HepG2 (cell line): ENCODE measurements at regions not wholly inside any gene's neighbourhood (a gene's known extent, or its start where the extent isn't known, plus 50 kb on each side); places are given as distances from the start of the nearest gene placed in this dataset.

ENCODE experiments used
- ATAC-seq: fragments of 200-7000 bp; cut with Tn5 transposase; 3 replicates; pipeline ENCODE4 v1.9.1; 2020; ENCODE audit warnings: mild to moderate bottlenecking, moderate library complexity
- BruUV-seq: library from RNA; stranded (reverse); fragments of 400-500 nt; replicated peaks from 2 replicates; lab custom pipeline; 2021; lab: Mats Ljungman, UMichigan
- CTCF ChIA-PET: fragments of 300-600 bp; formaldehyde crosslinking; extraction: SDS; loops from one replicate; lab custom pipeline; 2021; ENCODE audit warnings: low total read pairs, inconsistent platforms, low intra/inter-chr PET ratio; lab: Yijun Ruan, JAX
- POLR2A ChIA-PET: fragments of 350-600 bp; sonication (Branson Sonifier 250); formaldehyde crosslinking; loops from one replicate; lab custom pipeline; 2020; ENCODE audit warnings: antibody characterized with exemption, inconsistent platforms; lab: Yijun Ruan, JAX
- DNase-seq: peaks from one replicate; pipeline ENCODE4 v3.0.0-alpha.2; 2015; ENCODE audit warnings: low spot score
- FAIRE-seq: peaks from 3 replicates; lab custom pipeline; 2011; peaks lifted over from hg19 to GRCh38; lab: Jason Lieb, UNC
- H2AFZ ChIP-seq: one replicate; pipeline ENCODE4 v1.6.1; 2011; ENCODE audit warnings: low read length, inconsistent platforms
- H3K27ac ChIP-seq: fragments of 300-600 bp; 3 replicates; pipeline ENCODE4 v1.8.0; 2011; ENCODE audit warnings: mixed run types, mild to moderate bottlenecking, mixed read lengths, low read length, inconsistent platforms; ENCODE audit not compliant: insufficient read depth; ENCODE audit errors: extremely low read length
- H3K27me3 ChIP-seq, 2 experiments: fragments of 200-600 bp in 1 of 2; 2 replicates in 1 of 2; 3 replicates in 1 of 2; pipeline versions ENCODE4 v1.6.0 to v1.8.0; 2011; ENCODE audit warnings: low read length in 2 of 2, mild to moderate bottlenecking in 2 of 2, moderate library complexity in 2 of 2, inconsistent platforms in 1 of 2; ENCODE audit not compliant: insufficient read depth in 2 of 2, control insufficient read depth in 1 of 2
- H3K36me3 ChIP-seq, 2 experiments: fragments of 200-600 bp in 1 of 2; replicated peaks in 1 of 2; 2 replicates in 1 of 2; 3 replicates in 1 of 2; pipeline versions ENCODE4 v1.5.1 to v1.8.0; 2011; ENCODE audit warnings: low read length in 2 of 2, inconsistent platforms in 1 of 2; ENCODE audit not compliant: insufficient read depth in 2 of 2, control insufficient read depth in 1 of 2
- H3K4me1 ChIP-seq: 2 replicates; pipeline ENCODE4 v1.5.1; 2012; ENCODE audit warnings: low read length, inconsistent platforms; ENCODE audit not compliant: insufficient read depth
- H3K4me2 ChIP-seq: 2 replicates; pipeline ENCODE4 v1.6.0; 2011; ENCODE audit warnings: low read depth, low read length, inconsistent platforms
- H3K4me3 ChIP-seq, 3 experiments: fragments of 200-600 bp in 1 of 3; sonication (generic), shearing (Covaris generic) in 1 of 3; replicated peaks in 1 of 3; 2 replicates each; pipeline ENCODE4 v1.5.1; 2011 to 2016; ENCODE audit warnings: low read length in 3 of 3, inconsistent platforms in 2 of 3, low read depth in 2 of 3, mild to moderate bottlenecking in 2 of 3, control low read depth in 1 of 3, mixed read lengths in 1 of 3; ENCODE audit not compliant: insufficient read depth in 1 of 3
- H3K79me2 ChIP-seq: one replicate; pipeline ENCODE4 v1.6.1; 2011; ENCODE audit warnings: low read length, inconsistent platforms; ENCODE audit not compliant: insufficient read depth
- H3K9ac ChIP-seq: 2 replicates; pipeline ENCODE4 v1.6.0; 2011; ENCODE audit warnings: mild to moderate bottlenecking, low read depth, low read length, inconsistent platforms; ENCODE audit not compliant: insufficient read depth
- H3K9me3 ChIP-seq: 2 replicates; pipeline ENCODE4 v1.5.1; 2012; ENCODE audit warnings: mild to moderate bottlenecking, low read length
- H4K20me1 ChIP-seq: 2 replicates; pipeline ENCODE4 v1.6.0; 2011; ENCODE audit warnings: inconsistent platforms, mild to moderate bottlenecking, low read length, moderate library complexity; ENCODE audit not compliant: insufficient read depth
- GTF3A ChIP-seq: sonication (generic); formaldehyde crosslinking; conservative IDR thresholded peaks from 2 replicates; pipeline ENCODE4 v1.4.0; 2020; ENCODE audit warnings: mild to moderate bottlenecking, missing genetic modification reagents
- MAX ChIP-seq: IDR thresholded peaks from 2 replicates; pipeline ENCODE4 v1.6.1; 2012; ENCODE audit warnings: inconsistent platforms
- SMAD9 ChIP-seq: sonication (generic); formaldehyde crosslinking; IDR thresholded peaks from 2 replicates; pipeline ENCODE4 v1.5.1; 2020; ENCODE audit warnings: mild to moderate bottlenecking, missing genetic modification reagents
- STAG1 ChIP-seq: sonication (generic); formaldehyde crosslinking; IDR thresholded peaks from 2 replicates; pipeline ENCODE4 v1.4.0; 2020; ENCODE audit warnings: missing genetic modification reagents
- U2AF1 ChIP-seq: fragments of 200-400 bp; formaldehyde crosslinking; optimal IDR thresholded peaks from 2 replicates; pipeline ENCODE3; 2017; ENCODE audit warnings: mild to moderate bottlenecking, low read depth, low read length
- USF2 ChIP-seq, 2 experiments: sonication (generic) in 1 of 2; formaldehyde crosslinking in 1 of 2; IDR thresholded peaks; 2 replicates each; pipeline versions ENCODE4 v1.5.1 to v1.6.1; 2011 to 2020; ENCODE audit warnings: borderline replicate concordance in 1 of 2, low read depth in 1 of 2, low read length in 1 of 2, mild to moderate bottlenecking in 1 of 2, missing genetic modification reagents in 1 of 2, moderate library complexity in 1 of 2
- ZNF335 ChIP-seq: sonication (generic); formaldehyde crosslinking; IDR thresholded peaks from 2 replicates; pipeline ENCODE4 v1.4.0; 2020; ENCODE audit warnings: missing genetic modification reagents
- ZNF724P ChIP-seq: sonication (generic); formaldehyde crosslinking; IDR thresholded peaks from 2 replicates; pipeline ENCODE4 v1.8.0; 2022; ENCODE audit warnings: missing genetic modification reagents, borderline replicate concordance
- ZNF770 ChIP-seq: sonication (generic); formaldehyde crosslinking; IDR thresholded peaks from 2 replicates; pipeline ENCODE4 v1.5.0; 2020; ENCODE audit warnings: mild to moderate bottlenecking, missing genetic modification reagents
- WGBS: methylation state at CpG from one replicate; pipeline ENCODE4 v1.1.6; 2017; ENCODE audit warnings: low lambda C conversion rate; 5-methylcytosine and 5-hydroxymethylcytosine counted together
- in situ Hi-C: cut with HindIII; loops from 2 replicates; pipeline ENCODE4 v1.10.0; 2017; ENCODE audit warnings: low pct_unique_long_range_greater_than_20kb; ENCODE audit not compliant: extremely low pct_ligation_motif_present
- intact Hi-C: fragments of 100-400 bp; cut with micrococcal nuclease; formaldehyde crosslinking; loops from one replicate; pipeline ENCODE4 v1.10.0; 2022; ENCODE audit not compliant: unreplicated experiment

GRCh38 chr10:93149761-93150160, 76.1 kb downstream of the CYP26A1 start:
- Histone ChIP-seq H3K27ac (no peak overlapping the region), H4K20me1 (no peaks in the 10 kb centered on the region), H2AFZ (no peak overlapping the region), H3K4me1 (no peaks in the 10 kb centered on the region), H3K9me3 (no peaks in the 10 kb centered on the region), H3K9ac (no peak overlapping the region), H3K79me2 (no peaks in the 10 kb centered on the region), H3K4me2 (no peak overlapping the region), H3K36me3 (no peaks in the 10 kb centered on the region), H3K27me3 (peaks cover 0 to 1% of the 10 kb centered on the region in 2 experiments; a peak in 1 of 5 replicates), H3K4me3 (no peak overlapping the region)
- BruUV-seq: no TSS peak
- DNase-seq (no peak), FAIRE-seq (no peak), ATAC-seq (no peak)
- TF ChIP-seq U2AF1: no peak
- TF ChIP-seq ZNF770 (CRISPR knock-in tag): no peak
- TF ChIP-seq USF2 (IDR thresholded peaks at IDR 0.05; ENCODE audit: low read depth, low read length): no peak
- no peak for TF ChIP-seq USF2 (CRISPR knock-in tag; IDR thresholded peaks at IDR 0.05; ENCODE audit: borderline replicate concordance)
- TF ChIP-seq SMAD9 (CRISPR knock-in tag): no peak
- TF ChIP-seq ZNF724P (CRISPR knock-in tag): no peak
- TF ChIP-seq STAG1: no peak
- TF ChIP-seq MAX: no peak
- no peak for TF ChIP-seq GTF3A (CRISPR knock-in tag)
- TF ChIP-seq ZNF335 (CRISPR knock-in tag): no peak
- POLR2A ChIA-PET: no interaction called here
- intact Hi-C loops: no loop called here
- 21% methylated on average over 4 of the region's 4 CpGs for WGBS
- CTCF ChIA-PET: no interaction called here
- in situ Hi-C loops: no loop called here
